Superior temporal gyrus (tissue), 1 donor: ENCODE measurements at regions not wholly inside any gene's neighbourhood (a gene's known extent, or its start where the extent isn't known, plus 50 kb on each side); places are given as distances from the start of the nearest gene placed in this dataset.
"Not testable (repeated sequence)": the region's sequence is repeated elsewhere in the genome, so short reads cannot be mapped to it uniquely, and the experiment has no call there.

Experiments
- DNase-seq: peaks from one replicate; pipeline ENCODE4 v3.0.0-alpha.2; 2016; ENCODE audit errors: extremely low spot score

DNA sequence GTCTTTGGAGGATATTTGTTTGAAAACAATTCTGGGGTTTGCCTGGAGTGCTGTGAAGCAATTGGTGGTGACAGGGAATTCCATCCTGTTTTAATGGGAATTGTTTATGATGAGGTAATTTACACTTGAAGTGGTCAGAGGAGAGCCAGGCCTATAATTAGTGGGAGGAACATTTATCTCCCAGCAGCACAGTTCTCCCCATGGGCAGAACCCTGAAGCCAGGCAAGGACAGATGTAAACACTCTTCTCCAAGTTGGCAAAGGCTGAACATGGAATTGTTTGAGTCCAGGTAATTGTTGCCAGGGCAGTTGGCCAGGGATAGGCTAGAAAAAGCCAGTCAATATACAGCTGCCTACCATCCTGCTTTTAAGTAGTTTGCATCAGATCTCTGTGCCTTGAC lies 789.7 kb downstream of the FRK start:
- DNase-seq, result no peak

DNA sequence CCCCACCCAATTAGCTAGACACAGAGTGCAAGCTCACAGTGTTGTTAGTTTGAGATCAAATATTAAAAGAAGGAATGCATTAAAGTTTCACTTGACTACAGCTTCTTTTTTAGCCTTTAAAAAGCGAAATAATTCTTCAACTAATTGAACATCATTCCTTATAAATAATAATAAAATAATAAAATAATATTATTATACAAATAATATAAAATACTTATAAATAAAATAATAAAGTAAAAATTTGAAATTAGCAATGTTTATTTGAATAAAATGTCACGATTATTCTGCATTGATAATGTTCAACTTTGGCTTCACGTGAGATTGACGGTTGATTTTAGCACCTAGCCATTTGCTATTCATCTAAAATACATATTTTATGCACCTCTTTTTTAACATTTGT lies 819.3 kb downstream of the FRK start:
- no peak for DNase-seq

DNA sequence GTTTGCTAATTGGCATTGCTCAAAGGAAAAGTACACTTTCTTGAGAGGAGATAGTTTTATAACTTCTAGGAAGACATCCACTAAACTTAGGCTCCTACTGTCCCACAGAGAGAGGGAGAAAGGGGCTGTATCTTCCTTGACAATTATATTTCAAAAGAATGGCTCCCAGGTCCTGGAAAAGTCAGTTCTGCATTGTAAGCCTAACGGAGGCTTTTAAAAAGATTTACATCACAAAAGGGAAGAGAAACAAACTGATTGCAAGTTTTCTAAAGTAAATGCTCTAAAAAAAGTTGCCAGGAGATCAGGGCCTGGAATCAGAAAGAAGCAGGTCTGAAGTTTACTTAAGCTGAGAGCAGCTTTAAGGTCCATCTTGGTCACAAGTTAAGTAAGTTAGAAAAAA lies 839.5 kb downstream of the FRK start:
- no peak for DNase-seq

DNA sequence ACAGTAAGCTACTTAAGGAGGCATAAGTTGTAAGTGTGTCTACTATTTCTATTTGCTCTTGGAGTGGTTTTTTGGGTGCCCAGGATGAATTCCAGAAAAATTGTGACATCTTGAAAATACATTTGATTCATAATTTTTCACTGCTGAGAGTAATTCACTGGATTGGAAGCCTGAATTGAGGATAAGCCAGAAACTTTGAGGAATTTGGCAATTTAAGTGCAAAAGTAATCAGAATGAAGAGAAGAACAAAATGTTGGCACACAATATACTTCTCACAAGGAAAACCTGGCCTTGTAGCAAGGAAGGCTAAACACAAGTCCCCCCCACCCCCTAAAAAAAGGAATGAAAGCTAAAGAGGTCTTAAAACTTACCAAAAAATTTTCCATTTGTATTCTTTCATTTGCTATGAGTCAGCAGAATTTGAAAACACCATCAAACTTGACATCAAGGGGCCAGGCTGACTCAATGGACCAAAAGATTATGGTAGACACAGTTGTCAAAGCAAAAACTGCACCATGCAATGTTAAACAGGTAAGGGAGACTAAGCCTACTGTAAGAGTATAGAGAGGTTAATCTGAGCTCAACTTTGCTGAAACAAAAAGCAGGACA lies 840.0 kb downstream of the FRK start:
- DNase-seq, result no peak

DNA sequence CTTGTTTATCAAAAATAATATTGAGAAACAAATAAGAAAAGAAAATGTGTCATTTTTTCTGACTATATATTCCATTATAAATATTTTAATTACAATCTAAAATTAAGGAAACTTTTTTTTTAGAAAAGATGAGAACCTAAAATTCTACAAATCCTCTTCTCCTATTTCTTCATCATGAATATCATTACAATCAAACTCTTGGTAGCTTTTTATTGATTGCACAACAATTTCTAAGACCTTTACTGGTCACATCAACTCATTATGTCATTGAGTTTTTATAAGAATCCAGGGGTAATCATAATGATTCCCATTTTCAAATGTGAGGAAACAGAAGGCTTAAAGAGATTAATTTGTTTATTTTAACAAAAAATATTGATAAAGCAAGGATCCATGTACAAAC lies 841.0 kb downstream of the FRK start:
- no peak for DNase-seq

DNA sequence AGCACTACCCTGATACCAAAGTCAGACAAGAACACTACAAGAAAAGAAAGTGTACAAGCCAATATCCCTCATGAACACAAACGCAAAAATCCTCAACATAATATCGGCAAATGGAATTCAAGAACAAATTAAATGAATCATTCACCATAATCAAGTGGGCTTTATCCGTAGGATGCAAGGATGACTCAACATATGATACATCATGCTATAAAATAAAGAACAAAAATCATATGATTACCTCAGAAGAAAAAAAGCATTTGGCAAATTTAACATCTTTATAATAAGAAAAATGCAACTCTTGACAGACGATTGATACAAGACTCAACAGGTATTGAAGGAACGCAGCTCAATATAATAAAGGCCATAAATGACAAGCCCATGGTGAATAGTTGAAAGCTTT lies 843.9 kb downstream of the FRK start:
- no peak for DNase-seq

DNA sequence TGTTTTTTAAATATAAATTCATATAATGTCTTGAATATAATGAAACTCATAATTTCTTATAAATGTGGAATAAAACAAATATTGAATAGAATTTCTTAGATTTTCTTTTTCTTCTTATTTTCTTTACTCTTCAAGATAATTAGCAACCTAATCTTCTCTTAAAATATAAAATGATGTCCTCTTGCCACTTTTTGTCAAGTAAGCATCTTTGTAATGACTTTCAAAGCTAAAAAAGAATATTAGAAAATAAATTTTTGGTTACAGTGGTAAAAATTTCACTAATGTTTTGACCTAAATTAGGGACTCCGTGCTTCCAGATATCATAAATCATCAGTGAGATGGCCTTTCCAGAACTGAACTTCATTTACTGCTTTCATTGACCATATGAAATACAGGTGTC lies 846.4 kb downstream of the FRK start:
- no peak for DNase-seq

DNA sequence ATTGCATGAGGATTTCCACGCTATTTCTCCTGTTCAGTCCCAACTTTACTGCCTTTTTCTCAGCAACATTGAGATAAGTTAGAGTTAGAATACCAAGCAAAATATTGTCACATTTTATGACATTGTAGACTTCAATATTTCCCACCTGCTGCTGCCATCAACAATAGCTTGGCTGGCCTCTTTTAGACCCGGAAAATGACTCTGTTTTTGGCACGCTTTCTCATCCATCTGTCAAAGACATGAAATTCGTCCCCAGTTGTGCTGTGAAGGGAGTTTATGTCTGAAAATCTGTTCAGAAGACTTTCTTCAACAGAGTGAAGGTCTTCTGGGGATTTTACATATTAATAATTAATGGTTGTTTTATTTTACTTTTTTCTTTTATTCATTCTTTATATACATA lies 857.3 kb downstream of the FRK start:
- DNase-seq, result no peak

DNA sequence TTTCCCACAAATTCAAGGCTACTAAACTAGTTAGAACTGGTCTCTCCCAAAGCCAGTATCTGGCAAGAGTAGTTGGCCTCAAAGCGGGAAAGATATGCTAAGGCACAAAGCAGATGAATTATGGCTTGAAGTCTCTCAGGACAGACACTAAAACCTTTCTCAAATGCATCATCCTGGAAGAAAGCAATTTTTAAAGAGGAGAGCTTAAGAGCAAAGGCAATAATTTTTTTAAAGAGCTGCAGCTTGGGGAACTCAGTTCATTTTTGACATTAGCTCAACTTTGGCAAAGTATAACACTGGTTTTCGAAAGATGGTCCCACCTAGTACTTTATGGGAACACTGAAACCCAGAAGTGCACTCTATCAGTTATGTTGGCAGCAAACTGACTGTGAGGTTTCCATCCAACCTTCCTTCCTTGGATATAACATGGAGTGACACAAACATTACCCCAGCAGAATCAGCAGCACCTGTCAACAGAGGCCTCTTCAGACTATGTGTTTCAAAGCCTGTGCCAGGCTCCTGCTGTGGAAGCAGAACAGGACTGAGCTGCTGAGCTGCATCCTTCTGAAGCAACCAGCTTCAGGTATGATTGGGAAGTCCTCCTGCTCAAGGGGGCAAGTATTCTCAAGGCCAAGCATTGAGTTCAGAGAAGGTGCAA lies 852.3 kb upstream of the HS3ST5 start:
- no peak for DNase-seq

DNA sequence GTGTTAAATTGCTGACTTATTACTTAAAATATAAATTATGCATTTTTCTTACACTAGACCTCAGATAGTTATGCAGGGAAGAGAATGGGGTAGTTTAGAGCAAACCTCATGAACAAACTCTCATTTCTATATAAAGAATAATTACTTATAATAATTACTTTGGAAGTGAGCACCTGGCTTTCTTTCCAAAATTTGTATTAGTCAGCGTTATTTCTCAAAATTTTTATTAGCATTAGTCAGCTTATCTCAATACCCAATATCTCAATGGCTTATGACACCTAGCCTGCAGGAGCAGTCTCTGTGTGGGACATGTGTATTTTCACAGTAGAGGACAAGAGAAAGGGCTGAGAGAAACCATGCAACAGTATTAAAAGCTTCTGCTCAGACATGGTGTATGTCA lies 849.2 kb upstream of the HS3ST5 start:
- DNase-seq, result no peak

DNA sequence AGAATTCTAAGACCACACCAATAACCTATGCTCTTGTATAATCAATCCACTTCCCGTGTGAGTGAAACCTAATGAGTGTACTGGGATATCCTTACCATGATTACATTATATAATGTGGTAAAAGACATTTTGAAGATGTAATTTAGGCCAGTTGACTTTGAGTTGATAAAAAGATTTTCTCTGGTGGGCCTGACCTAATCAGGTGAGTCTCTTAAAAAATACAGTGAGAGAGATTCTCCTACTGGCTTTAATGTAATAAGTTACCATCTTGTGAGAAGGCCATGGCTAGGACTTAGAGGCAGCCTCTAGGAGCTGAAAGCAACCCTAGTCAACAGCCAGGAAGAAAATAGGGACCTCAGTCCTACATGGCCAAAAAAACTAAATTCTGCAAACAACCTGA lies 847.7 kb upstream of the HS3ST5 start:
- no peak for DNase-seq

DNA sequence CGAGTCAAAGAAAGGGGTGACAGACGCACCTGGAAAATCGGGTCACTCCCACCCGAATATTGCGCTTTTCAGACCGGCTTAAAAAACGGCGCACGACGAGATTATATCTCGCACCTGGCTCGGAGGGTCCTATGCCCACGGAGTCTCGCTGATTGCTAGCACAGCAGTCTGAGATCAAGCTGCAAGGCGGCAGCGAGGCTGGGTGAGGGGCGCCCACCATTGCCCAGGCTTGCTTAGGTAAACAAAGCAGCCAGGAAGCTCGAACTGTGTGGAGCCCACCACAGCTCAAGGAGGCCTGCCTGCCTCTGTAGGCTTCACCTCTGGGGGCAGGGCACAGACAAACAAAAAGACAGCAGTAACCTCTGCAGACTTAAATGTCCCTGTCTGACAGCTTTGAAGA lies 832.6 kb upstream of the HS3ST5 start:
- not testable (repeated sequence) for DNase-seq

DNA sequence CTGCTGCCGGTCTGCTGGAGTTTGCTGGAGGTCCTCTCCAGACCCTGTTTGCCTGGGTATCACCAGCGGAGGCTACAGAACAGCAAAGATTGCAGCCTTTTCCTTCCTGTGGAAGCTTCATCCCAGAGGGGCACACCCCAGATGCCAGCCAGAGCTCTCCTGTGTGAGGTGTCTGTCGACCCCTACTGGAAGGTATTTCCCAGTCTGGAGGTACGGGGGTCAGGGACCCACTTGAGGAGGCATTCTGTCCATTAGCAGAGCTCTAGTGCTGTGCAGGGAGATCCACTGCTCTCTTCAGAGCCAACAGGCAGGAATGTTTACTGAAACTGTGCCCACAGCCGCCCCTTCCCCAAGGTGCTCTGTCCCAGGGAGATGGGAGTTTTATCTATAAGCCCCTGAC lies 823.1 kb upstream of the HS3ST5 start:
- not testable (repeated sequence) for DNase-seq

DNA sequence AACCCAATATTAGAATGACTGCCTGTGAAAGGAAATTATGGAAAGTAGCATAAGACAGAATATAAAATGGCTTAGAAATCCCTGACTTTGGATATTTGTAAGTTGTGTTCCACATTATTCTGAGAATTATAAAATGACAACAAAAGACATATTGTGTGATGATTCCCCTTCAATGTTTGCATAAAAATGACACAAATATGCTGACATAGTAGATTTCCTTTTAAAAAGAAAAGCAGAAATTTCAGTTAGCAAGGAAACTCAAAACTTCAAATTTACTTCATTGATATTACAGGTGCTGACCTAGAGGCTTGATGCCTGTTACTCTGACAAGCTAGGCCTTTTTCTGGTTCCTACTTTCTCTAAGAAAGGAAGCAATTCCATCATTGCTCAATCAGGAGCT lies 816.9 kb upstream of the HS3ST5 start:
- DNase-seq, result no peak

DNA sequence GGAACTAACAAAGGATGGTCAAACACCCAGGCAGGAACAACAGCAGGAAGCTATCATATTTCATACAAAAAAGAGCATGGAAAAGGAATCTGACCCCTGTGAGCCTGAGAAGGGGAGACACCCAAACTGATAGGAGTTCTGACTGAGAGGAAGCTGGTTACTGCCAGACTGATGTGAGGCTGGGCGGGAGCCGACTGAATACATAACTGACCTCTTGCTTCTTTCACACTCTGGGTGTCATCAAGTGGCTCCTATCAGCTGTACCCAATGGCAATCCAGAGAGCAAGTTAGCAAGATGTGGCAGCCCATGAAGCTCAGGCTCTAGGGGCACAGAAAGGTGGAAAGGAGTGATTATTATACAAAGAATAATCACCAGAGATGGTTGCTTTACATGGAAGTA lies 795.1 kb upstream of the HS3ST5 start:
- no peak for DNase-seq

DNA sequence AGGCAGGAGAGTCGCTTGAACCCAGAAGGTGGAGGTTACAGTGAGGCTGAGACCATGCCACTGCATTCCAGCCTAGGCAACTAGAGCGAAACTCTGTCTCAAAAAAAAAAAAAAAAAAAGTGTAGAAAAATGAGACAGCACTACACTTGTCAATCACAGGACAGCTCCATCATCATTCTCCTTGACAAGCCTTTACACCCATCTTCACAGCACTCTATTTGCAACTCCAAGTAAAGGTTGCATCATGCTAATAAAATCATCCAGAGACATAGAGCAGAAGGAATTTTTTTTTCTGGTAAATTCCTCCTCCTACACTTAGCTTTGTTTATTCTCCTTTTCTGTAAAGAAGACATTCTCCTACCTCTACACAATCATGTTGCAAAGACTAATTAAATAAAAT lies 791.0 kb upstream of the HS3ST5 start:
- no peak for DNase-seq

DNA sequence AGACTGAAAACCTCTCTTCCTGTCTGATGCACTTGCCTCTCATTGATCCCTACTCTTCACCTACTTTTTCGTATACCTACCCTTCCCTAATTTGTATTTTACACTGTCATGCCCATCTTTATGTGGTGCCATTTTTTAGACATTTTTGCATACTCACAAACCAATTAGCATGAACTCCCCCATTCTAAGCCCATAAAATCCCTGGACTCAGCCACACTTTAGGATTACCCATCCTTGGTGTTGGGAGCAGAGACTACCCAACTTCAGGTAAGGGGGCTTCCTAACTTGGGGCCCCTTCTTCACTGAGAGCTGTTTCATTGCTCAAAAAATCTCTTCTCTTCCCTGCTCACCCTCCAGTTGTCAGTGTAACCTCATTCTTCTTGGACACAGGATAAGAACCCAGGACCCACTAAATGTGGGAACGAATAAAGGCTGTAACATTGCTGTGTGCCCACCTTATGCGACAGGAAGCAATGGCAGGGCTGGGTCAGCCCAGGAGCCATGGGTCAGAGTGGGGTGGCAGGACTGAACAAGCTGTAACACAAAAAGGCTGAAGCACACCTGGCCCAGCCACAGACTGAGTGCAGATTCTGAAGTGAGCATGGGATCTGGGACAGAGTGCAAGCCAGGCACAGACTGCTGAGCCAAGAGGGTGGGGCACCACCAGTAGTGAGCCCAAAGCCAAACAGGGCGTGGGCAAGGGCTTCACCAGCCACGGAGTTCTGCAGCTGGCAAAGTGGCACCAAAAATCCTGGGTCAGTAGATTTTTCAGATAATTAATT lies 789.1 kb upstream of the HS3ST5 start:
- no peak for DNase-seq

DNA sequence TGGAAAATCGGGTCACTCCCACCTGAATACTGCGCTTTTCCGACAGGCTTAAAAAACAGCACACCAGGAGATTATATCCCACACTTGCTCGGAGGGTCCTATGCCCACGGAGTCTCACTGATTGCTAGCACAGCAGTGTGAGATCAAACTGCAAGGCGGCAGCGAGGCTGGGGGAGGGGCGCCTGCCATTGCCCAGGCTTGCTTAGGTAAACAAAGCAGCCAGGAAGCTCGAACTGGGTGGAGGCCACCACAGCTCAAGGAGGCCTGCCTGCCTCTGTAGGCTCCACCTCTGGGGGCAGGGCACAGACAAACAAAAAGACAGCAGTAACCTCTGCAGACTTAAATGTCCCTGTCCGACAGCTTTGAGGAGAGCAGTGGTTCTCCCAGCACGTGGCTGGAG lies 778.7 kb upstream of the HS3ST5 start:
- not testable (repeated sequence) for DNase-seq

DNA sequence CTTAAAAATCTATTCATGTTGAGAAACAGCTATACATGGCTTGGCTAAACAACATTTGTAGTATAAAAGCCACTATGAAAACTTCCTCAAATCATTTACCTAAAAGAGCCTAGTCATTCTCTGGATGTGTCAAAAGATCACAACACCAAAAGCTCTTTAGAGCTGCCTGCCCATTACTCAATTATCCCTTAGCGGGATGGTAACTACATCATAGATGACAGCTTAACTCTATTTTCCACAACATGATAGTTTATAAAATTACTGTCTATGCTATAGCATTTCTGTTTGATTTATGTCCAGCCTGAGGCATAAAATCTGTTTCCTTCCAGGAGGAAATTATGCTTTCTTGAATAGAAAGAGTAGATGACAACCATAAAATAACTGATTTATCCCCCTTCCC lies 777.6 kb upstream of the HS3ST5 start:
- no peak for DNase-seq

DNA sequence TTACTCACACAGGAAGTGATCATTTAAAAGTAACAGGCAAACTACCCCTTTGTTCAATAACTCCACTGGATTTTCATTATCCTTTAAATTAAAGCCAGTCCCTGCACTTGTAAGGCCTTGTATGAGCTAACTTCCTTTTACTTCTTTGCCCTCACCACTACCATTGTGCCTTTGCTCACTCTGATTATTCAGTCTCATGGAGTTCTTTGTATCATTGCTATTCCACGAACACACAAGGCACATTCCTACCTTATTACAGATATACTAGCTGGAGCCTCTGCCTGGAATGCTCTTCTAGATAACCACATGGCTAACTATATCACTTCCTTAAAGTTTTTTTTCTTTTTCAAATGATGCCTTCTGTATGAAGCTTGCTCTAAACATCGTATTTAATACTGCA lies 748.6 kb upstream of the HS3ST5 start:
- no peak for DNase-seq

DNA sequence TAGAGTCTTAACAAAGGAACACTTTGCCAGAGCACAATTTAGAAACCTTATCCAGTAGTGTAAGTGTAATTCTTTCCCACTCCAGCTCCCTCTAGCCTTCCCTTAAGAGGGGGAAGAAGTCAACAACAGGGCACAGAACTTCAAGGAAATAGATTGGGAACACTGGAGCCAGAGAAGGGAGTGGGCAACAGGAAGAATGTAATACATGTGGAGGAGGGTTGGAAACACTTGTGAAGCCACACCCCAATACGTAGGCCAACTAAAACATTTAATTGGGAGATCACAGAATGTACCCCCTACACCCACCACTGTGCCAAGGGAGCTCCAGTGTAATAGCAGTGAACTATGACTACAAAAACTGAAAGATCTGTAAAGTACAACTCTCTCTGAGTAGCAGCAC lies 735.7 kb upstream of the HS3ST5 start:
- DNase-seq, result no peak

DNA sequence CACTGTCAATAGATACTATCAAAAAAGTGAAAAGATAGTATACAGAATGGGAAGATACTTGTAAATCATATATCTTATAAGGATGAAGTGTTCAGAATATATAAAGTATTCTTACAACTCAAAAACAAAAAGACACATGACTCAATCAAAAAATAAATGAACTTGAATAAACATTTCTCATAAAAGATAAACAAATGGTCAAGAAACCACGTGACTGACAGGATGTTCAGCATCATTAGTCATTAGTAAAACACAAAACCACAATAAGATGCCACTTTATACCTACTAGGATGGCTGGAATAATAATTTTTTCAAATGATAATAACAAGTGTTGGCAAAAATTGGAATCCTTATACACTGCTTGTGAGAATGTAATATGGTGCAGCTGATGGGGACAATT lies 729.1 kb upstream of the HS3ST5 start:
- no peak for DNase-seq

DNA sequence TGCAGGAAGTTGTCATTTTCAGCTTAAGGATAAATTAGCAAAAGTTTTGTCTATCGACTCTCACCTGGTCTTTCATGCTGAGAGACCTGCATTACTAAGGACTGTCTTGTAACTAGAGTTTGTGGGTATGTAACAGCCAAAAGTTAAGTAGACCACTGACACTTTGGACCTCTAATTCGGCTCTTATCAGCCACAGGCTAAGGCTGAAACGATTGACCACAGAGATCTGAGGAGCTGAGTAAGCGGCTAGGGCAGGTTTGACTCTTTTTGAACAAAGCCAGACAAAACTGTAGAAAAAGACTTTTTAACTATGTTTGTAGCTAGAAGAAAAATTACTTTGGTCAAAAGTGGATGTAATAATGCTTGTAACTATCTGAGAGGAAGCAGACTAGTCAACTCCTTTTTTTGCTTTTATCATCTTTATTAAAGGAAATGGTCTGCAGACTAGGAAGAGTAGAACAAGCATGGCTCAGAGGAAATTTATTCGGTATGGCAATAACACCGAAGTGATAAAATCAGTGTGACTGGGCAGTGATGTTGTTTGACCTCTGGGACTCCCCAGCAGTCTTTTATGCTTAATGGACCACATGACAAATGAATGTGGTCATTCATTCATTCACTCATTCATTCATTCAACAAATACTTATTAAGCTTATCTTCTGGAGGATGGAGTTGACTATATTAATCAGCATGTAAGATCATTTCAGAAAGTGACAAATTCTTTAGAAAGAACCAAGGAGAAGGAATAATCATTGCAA lies 725.0 kb upstream of the HS3ST5 start:
- DNase-seq, result no peak
